WTC11 (cell line): ENCODE measurements at regions not wholly inside any gene's neighbourhood (a gene's known extent, or its start where the extent isn't known, plus 50 kb on each side); places are given as distances from the start of the nearest gene placed in this dataset.

Experiments
- CREM ChIP-seq: sonication (generic); formaldehyde crosslinking; IDR thresholded peaks from 2 replicates; pipeline ENCODE4 v1.8.1; 2022; ENCODE audit warnings: mild to moderate bottlenecking, missing genetic modification reagents, moderate library complexity
- JUN ChIP-seq: sonication (generic); formaldehyde crosslinking; IDR thresholded peaks from 2 replicates; pipeline ENCODE4 v1.8.0; 2023; ENCODE audit warnings: mild to moderate bottlenecking, missing genetic modification reagents
- ZBTB21 ChIP-seq: sonication (generic); formaldehyde crosslinking; IDR thresholded peaks from 2 replicates; pipeline ENCODE4 v1.8.1; 2023; ENCODE audit warnings: mild to moderate bottlenecking, missing genetic modification reagents, borderline replicate concordance
- TF ChIP-seq, protein P1 (sequence below): fragments of 200-600 bp; IDR thresholded peaks from 2 replicates; pipeline ENCODE4 v1.8.0; 2022; ENCODE audit warnings: antibody characterized with exemption
- TF ChIP-seq, protein P2 (sequence below): sonication (generic); formaldehyde crosslinking; IDR thresholded peaks from 2 replicates; pipeline ENCODE4 v1.8.1; 2023; ENCODE audit warnings: mild to moderate bottlenecking, missing genetic modification reagents, moderate library complexity
- TF ChIP-seq, protein P3 (sequence below): sonication (generic); formaldehyde crosslinking; IDR thresholded peaks from 2 replicates; pipeline ENCODE4 v1.8.1; 2023; ENCODE audit warnings: mild to moderate bottlenecking, missing genetic modification reagents
- TF ChIP-seq, protein P4 (sequence below): fragments of 250-450 bp; sonication (Bioruptor Pico); conservative IDR thresholded peaks from 2 replicates; pipeline ENCODE4 v1.9.0; 2021; ENCODE audit warnings: mild to moderate bottlenecking
- TF ChIP-seq, protein P5 (sequence below): sonication (generic); formaldehyde crosslinking; IDR thresholded peaks from 2 replicates; pipeline ENCODE4 v1.8.1; 2022; ENCODE audit warnings: mild to moderate bottlenecking, missing genetic modification reagents, moderate library complexity, borderline replicate concordance

DNA sequence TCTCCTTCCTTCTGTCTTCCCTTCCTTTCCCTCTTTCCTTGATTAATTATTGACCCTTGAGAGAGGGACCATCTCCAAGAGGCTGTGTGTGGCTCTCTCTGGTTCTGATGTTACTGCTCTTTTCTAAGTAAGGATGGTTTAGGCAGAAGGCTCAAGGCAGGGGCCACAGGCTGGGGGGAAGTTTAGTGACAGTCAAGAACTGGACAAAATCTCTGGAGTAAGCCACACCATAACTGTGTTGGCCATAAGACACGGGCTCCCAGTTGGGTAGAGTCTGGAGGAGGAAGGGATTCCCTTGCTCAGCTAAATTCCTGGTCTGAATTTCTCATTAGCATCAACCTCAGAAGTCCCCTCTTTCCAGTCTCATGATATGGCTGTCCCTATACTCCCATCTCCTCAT lies 74.7 kb downstream of the BUD13 start:
- TF ChIP-seq, protein P1, sequence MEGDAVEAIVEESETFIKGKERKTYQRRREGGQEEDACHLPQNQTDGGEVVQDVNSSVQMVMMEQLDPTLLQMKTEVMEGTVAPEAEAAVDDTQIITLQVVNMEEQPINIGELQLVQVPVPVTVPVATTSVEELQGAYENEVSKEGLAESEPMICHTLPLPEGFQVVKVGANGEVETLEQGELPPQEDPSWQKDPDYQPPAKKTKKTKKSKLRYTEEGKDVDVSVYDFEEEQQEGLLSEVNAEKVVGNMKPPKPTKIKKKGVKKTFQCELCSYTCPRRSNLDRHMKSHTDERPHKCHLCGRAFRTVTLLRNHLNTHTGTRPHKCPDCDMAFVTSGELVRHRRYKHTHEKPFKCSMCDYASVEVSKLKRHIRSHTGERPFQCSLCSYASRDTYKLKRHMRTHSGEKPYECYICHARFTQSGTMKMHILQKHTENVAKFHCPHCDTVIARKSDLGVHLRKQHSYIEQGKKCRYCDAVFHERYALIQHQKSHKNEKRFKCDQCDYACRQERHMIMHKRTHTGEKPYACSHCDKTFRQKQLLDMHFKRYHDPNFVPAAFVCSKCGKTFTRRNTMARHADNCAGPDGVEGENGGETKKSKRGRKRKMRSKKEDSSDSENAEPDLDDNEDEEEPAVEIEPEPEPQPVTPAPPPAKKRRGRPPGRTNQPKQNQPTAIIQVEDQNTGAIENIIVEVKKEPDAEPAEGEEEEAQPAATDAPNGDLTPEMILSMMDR, result no peak
- TF ChIP-seq ZBTB21 (CRISPR knock-in tag) (no peak), JUN (no peak), CREM (CRISPR knock-in tag) (no peak)
- TF ChIP-seq, protein P2, sequence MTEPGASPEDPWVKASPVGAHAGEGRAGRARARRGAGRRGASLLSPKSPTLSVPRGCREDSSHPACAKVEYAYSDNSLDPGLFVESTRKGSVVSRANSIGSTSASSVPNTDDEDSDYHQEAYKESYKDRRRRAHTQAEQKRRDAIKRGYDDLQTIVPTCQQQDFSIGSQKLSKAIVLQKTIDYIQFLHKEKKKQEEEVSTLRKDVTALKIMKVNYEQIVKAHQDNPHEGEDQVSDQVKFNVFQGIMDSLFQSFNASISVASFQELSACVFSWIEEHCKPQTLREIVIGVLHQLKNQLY (CRISPR knock-in tag), result no peak
- TF ChIP-seq, protein P3, sequence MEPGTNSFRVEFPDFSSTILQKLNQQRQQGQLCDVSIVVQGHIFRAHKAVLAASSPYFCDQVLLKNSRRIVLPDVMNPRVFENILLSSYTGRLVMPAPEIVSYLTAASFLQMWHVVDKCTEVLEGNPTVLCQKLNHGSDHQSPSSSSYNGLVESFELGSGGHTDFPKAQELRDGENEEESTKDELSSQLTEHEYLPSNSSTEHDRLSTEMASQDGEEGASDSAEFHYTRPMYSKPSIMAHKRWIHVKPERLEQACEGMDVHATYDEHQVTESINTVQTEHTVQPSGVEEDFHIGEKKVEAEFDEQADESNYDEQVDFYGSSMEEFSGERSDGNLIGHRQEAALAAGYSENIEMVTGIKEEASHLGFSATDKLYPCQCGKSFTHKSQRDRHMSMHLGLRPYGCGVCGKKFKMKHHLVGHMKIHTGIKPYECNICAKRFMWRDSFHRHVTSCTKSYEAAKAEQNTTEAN (CRISPR knock-in tag), result no peak
- TF ChIP-seq, protein P4, sequence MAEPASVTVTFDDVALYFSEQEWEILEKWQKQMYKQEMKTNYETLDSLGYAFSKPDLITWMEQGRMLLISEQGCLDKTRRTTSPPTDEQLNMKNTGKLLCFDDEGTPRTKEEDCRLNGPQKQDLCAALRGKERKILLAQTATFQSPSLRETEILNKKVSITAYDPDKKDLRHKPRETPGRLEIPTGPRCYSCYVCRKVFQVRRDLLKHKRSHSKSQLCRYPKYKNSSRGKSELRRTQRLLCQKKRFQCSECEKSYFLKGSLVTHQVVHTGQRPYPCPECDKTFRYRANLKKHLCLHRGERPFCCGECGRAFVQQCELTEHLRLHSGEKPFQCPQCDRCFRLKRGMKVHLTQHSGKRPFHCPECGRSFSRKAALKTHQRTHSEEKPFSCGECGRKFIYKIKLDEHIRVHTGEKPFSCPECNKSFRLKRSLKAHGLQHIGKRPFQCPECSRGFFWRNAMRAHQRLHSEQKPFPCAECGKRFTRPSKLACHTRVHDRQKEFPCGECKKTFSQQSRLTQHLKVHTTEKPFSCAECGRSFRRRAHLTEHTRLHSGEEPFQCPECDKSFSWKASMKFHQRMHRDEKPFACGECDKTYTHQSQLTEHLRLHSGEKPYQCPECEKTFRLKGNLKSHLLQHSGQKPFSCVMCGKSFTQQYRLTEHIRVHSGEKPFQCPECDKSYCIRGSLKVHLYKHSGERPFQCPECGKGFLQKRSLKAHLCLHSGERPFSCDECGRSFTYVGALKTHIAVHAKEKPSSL (CRISPR knock-in tag), result no peak
- TF ChIP-seq, protein P5, sequence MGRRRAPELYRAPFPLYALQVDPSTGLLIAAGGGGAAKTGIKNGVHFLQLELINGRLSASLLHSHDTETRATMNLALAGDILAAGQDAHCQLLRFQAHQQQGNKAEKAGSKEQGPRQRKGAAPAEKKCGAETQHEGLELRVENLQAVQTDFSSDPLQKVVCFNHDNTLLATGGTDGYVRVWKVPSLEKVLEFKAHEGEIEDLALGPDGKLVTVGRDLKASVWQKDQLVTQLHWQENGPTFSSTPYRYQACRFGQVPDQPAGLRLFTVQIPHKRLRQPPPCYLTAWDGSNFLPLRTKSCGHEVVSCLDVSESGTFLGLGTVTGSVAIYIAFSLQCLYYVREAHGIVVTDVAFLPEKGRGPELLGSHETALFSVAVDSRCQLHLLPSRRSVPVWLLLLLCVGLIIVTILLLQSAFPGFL (CRISPR knock-in tag), result no peak
